ENCODE measurements at regions not wholly inside any gene's neighbourhood (a gene's known extent, or its start where the extent isn't known, plus 50 kb on each side); places are given as distances from the start of the nearest gene placed in this dataset.
A peak's percentile ranks its signal among the peaks of the same experiment; 100 is the strongest.

GRCh38 chr5:167614294-167615021, 677.0 kb upstream of the WWC1 start:
- no peak for DNase-seq

GRCh38 chr5:167616043-167616890, 675.2 kb upstream of the WWC1 start:
- no peak for DNase-seq

GRCh38 chr5:167623354-167623753, 668.1 kb upstream of the WWC1 start:
- no peak for DNase-seq

GRCh38 chr5:167624053-167624452, 667.4 kb upstream of the WWC1 start:
- no peak for DNase-seq

- no peak for DNase-seq
These were observed 664.9 kb upstream of the WWC1 start for GRCh38 chr5:167626341-167627123.

- no peak for DNase-seq
These were observed 661.8 kb upstream of the WWC1 start for GRCh38 chr5:167629634-167630033.

- DNase-seq, result no peak
These were observed 660.3 kb upstream of the WWC1 start for GRCh38 chr5:167631191-167631590.

- no peak for DNase-seq
These were observed 658.3 kb upstream of the WWC1 start for GRCh38 chr5:167633114-167633513.

- DNase-seq, result no peak
These were observed 657.5 kb upstream of the WWC1 start for GRCh38 chr5:167633931-167634341.

- DNase-seq, result no peak
These were observed 657.0 kb upstream of the WWC1 start for GRCh38 chr5:167634432-167634831.

- no peak for DNase-seq
These were observed 652.6 kb upstream of the WWC1 start for GRCh38 chr5:167638816-167639215.

- DNase-seq, result no peak
These were observed 652.2 kb upstream of the WWC1 start for GRCh38 chr5:167639273-167639672.

- no peak for DNase-seq
These were observed 651.7 kb upstream of the WWC1 start for GRCh38 chr5:167639766-167640165.

- DNase-seq, result no peak
These were observed 649.3 kb upstream of the WWC1 start for GRCh38 chr5:167642181-167642580.

GRCh38 chr5:167642779-167643517, 648.5 kb upstream of the WWC1 start:
- DNase-seq, result peak; percentile 35

GRCh38 chr5:167643631-167644280, 647.7 kb upstream of the WWC1 start:
- no peak for DNase-seq

- no peak for DNase-seq
These were observed 646.8 kb upstream of the WWC1 start for GRCh38 chr5:167644619-167645018.

- DNase-seq, result no peak
These were observed 642.0 kb upstream of the WWC1 start for GRCh38 chr5:167649471-167649870.

GRCh38 chr5:167652690-167653089, 638.8 kb upstream of the WWC1 start:
- DNase-seq, result no peak

GRCh38 chr5:167653645-167654106, 637.8 kb upstream of the WWC1 start:
- DNase-seq, result no peak

- DNase-seq, result no peak
These were observed 634.4 kb upstream of the WWC1 start for GRCh38 chr5:167657016-167657415.

GRCh38 chr5:167658889-167659288, 632.6 kb upstream of the WWC1 start:
- DNase-seq, result no peak
